Islet of Langerhans (tissue), 1 donor: ENCODE measurements at regions not wholly inside any gene's neighbourhood (a gene's known extent, or its start where the extent isn't known, plus 50 kb on each side); places are given as distances from the start of the nearest gene placed in this dataset.

Experiments
- FAIRE-seq: peaks from one replicate; lab custom pipeline; 2011; peaks lifted over from hg19 to GRCh38; lab: Jason Lieb, UNC

GRCh38 chr4:14716691-14717090, 285.6 kb upstream of the CPEB2 start:
- FAIRE-seq, result no peak

GRCh38 chr4:14719053-14719452, 283.2 kb upstream of the CPEB2 start:
- FAIRE-seq, result no peak

GRCh38 chr4:14726441-14726840, 275.8 kb upstream of the CPEB2 start:
- no peak for FAIRE-seq

GRCh38 chr4:14726877-14727361, 275.4 kb upstream of the CPEB2 start:
- peak; percentile 55 for FAIRE-seq

- no peak for FAIRE-seq
Observed at GRCh38 chr4:14729282-14730000, 272.8 kb upstream of the CPEB2 start.

GRCh38 chr4:14742054-14742453, 260.2 kb upstream of the CPEB2 start:
- FAIRE-seq, result no peak

- no peak for FAIRE-seq
Observed at GRCh38 chr4:14743172-14743571, 259.1 kb upstream of the CPEB2 start.

- FAIRE-seq, result no peak
Observed at GRCh38 chr4:14743601-14744000, 258.7 kb upstream of the CPEB2 start.

GRCh38 chr4:14744346-14744745, 257.9 kb upstream of the CPEB2 start:
- FAIRE-seq, result no peak

- FAIRE-seq, result no peak
Observed at GRCh38 chr4:14749910-14750309, 252.4 kb upstream of the CPEB2 start.

- no peak for FAIRE-seq
Observed at GRCh38 chr4:14752341-14753046, 249.8 kb upstream of the CPEB2 start.

- FAIRE-seq, result no peak
Observed at GRCh38 chr4:14767142-14767541, 235.1 kb upstream of the CPEB2 start.

GRCh38 chr4:14768449-14768848, 233.8 kb upstream of the CPEB2 start:
- FAIRE-seq, result no peak

- FAIRE-seq, result no peak
Observed at GRCh38 chr4:14769993-14770392, 232.3 kb upstream of the CPEB2 start.

- no peak for FAIRE-seq
Observed at GRCh38 chr4:14771094-14771493, 231.2 kb upstream of the CPEB2 start.

GRCh38 chr4:14771504-14772175, 230.6 kb upstream of the CPEB2 start:
- no peak for FAIRE-seq

- no peak for FAIRE-seq
Observed at GRCh38 chr4:14772388-14772787, 229.9 kb upstream of the CPEB2 start.

GRCh38 chr4:14783011-14783877, 219.0 kb upstream of the CPEB2 start:
- FAIRE-seq, result no peak

GRCh38 chr4:14787221-14787620, 215.1 kb upstream of the CPEB2 start:
- no peak for FAIRE-seq

GRCh38 chr4:14787894-14788293, 214.4 kb upstream of the CPEB2 start:
- no peak for FAIRE-seq

GRCh38 chr4:14790494-14790893, 211.8 kb upstream of the CPEB2 start:
- FAIRE-seq, result no peak

- no peak for FAIRE-seq
Observed at GRCh38 chr4:14792702-14793227, 209.5 kb upstream of the CPEB2 start.
